SU-DHL-6 (cell line): ENCODE measurements at regions not wholly inside any gene's neighbourhood (a gene's known extent, or its start where the extent isn't known, plus 50 kb on each side); places are given as distances from the start of the nearest gene placed in this dataset.

Source experiments
- H2AFZ ChIP-seq: fragments of 200-600 bp; sonication (generic); 2 replicates; pipeline ENCODE4 v1.6.1; 2014; ENCODE audit warnings: low read depth, mild to moderate bottlenecking, moderate library complexity, mixed read lengths, antibody characterized with exemption, low read length; ENCODE audit not compliant: severe bottlenecking
- H3F3A ChIP-seq: fragments of 200-600 bp; shearing (Covaris generic); 2 replicates; pipeline ENCODE4 v1.6.0; 2016; ENCODE audit warnings: antibody characterized with exemption, mild to moderate bottlenecking; ENCODE audit not compliant: insufficient read depth
- H3K27ac ChIP-seq: fragments of 200-600 bp; sonication (generic); 2 replicates; pipeline ENCODE4 v1.5.1; 2016; ENCODE audit warnings: low read depth, mild to moderate bottlenecking, low read length, moderate library complexity, mixed read lengths
- H3K27me3 ChIP-seq: fragments of 200-600 bp; sonication (generic), shearing (Covaris generic); 2 replicates; pipeline ENCODE4 v1.6.0; 2014; ENCODE audit warnings: mild to moderate bottlenecking, low read length
- H3K36me3 ChIP-seq: fragments of 200-600 bp; sonication (generic); 2 replicates; pipeline ENCODE4 v1.6.1; 2014; ENCODE audit warnings: mild to moderate bottlenecking, low read length, mixed read lengths
- H3K4me2 ChIP-seq: fragments of 300-600, 200-600 bp; shearing (Covaris generic), sonication (generic); 2 replicates; pipeline ENCODE4 v1.6.0; 2014; ENCODE audit warnings: low read length, low read depth, mild to moderate bottlenecking; ENCODE audit not compliant: poor library complexity, severe bottlenecking
- H3K4me3 ChIP-seq: fragments of 200-600 bp; sonication (generic); 2 replicates; pipeline ENCODE4 v1.5.1; 2014; ENCODE audit warnings: antibody characterized with exemption, low read length, mild to moderate bottlenecking, mixed read lengths; ENCODE audit not compliant: insufficient read depth, poor library complexity, severe bottlenecking
- H3K79me2 ChIP-seq: fragments of 200-600 bp; sonication (generic); 2 replicates; pipeline ENCODE4 v1.6.1; 2014; ENCODE audit warnings: mild to moderate bottlenecking, low read length, moderate library complexity; ENCODE audit not compliant: insufficient read depth
- H3K9ac ChIP-seq: fragments of 200-600 bp; sonication (generic); 2 replicates; pipeline ENCODE4 v1.7.0; 2014; ENCODE audit warnings: mild to moderate bottlenecking, low read length
- H3K9me2 ChIP-seq: fragments of 200-600 bp; sonication (generic); replicated peaks from 2 replicates; pipeline ENCODE4 v1.6.1; 2014; ENCODE audit warnings: low read length; ENCODE audit not compliant: insufficient read depth
- H3K9me3 ChIP-seq: fragments of 200-600 bp; sonication (generic); 2 replicates; pipeline ENCODE4 v1.6.1; 2014; ENCODE audit warnings: low read length, mixed read lengths; ENCODE audit not compliant: insufficient read depth
- H4K20me1 ChIP-seq: fragments of 200-600 bp; sonication (generic); 2 replicates; pipeline ENCODE4 v1.6.1; 2014; ENCODE audit warnings: low read depth, mild to moderate bottlenecking, antibody characterized with exemption, low read length, moderate library complexity, mixed read lengths
- EZH2phosphoT487 ChIP-seq: fragments of 200-600 bp; sonication (generic), shearing (Covaris generic); conservative IDR thresholded peaks from 2 replicates; pipeline ENCODE4 v1.6.1; 2018; ENCODE audit warnings: mild to moderate bottlenecking, antibody characterized with exemption, low read length, moderate library complexity, mixed read lengths
- TF ChIP-seq, protein P1 (sequence below): fragments of 200-600 bp; sonication (generic); IDR thresholded peaks from one replicate; pipeline ENCODE4 v1.5.1; 2017; ENCODE audit warnings: antibody characterized with exemption, mild to moderate bottlenecking, low read length, moderate library complexity; ENCODE audit not compliant: insufficient read depth, poor library complexity, severe bottlenecking

DNA sequence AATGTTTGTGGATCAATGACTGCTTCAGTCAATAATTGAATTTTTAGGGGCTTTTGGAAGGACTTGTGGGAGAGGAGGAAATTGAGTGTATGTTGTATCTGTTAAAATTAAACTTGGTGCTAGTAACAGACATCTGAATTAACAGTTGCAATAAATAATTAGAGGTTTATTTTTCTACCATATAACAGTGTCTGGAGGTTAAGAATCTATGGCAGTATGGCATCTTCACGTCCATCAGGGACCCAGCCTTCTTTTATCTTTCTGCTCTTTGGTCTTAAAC is 72.8 kb upstream of the HABP2 start:
- Histone ChIP-seq H3F3A (no peaks in the 10 kb centered on the region), H3K4me3 (no peak overlapping the region), H3K4me2 (no peak overlapping the region), H3K9ac (no peak overlapping the region), H2AFZ (no peak overlapping the region), H3K9me2 (no peaks in the 10 kb centered on the region), H3K9me3 (peaks cover 17% of the 10 kb centered on the region; the same call in 1 of the 2 replicates), H3K79me2 (no peaks in the 10 kb centered on the region), H4K20me1 (no peaks in the 10 kb centered on the region), H3K27me3 (no peaks in the 10 kb centered on the region), H3K36me3 (no peaks in the 10 kb centered on the region), H3K27ac (no peak overlapping the region)
- no peak for TF ChIP-seq EZH2phosphoT487
- TF ChIP-seq, protein P1, sequence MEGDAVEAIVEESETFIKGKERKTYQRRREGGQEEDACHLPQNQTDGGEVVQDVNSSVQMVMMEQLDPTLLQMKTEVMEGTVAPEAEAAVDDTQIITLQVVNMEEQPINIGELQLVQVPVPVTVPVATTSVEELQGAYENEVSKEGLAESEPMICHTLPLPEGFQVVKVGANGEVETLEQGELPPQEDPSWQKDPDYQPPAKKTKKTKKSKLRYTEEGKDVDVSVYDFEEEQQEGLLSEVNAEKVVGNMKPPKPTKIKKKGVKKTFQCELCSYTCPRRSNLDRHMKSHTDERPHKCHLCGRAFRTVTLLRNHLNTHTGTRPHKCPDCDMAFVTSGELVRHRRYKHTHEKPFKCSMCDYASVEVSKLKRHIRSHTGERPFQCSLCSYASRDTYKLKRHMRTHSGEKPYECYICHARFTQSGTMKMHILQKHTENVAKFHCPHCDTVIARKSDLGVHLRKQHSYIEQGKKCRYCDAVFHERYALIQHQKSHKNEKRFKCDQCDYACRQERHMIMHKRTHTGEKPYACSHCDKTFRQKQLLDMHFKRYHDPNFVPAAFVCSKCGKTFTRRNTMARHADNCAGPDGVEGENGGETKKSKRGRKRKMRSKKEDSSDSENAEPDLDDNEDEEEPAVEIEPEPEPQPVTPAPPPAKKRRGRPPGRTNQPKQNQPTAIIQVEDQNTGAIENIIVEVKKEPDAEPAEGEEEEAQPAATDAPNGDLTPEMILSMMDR, result no peak

DNA sequence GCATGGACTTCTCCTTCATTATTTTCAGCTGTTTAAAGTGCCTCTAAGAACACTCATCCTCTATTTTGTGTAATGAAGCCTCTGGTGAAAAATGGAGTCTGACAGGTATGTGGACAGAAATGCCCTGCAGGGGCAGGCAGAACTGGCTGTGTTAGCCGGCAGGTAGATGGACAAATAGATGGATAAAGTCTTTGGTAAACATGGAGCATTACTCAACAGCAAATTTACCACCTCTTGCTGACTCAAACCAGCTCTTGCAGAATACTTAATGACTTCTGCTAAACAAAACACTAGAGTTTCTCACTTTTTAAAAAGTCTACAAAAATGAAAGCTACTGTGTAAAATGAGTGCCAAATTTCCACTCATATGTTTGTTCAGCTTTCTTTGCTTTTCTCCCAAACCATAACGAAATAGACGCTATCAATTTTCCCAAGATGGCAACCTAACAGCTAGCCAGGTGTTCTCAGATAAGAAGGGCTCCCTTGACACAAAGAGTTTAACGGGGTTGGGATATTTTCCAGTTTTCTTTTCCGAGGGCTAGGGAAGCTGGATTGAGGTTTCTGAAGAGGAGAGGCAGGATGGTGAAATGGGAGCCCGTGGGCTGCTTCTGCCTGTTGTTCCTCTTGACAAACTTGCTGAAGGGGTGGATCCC is 71.9 kb upstream of the HABP2 start:
- Histone ChIP-seq H3K4me2 (no peak overlapping the region), H3K9me2 (no peaks in the 10 kb centered on the region), H4K20me1 (no peaks in the 10 kb centered on the region), H3K4me3 (no peak overlapping the region), H3K36me3 (no peaks in the 10 kb centered on the region), H3K9ac (no peak overlapping the region), H3K9me3 (peaks cover 17% of the 10 kb centered on the region; the same call in 1 of the 2 replicates), H2AFZ (no peak overlapping the region), H3K27ac (no peak overlapping the region), H3K79me2 (no peaks in the 10 kb centered on the region), H3F3A (no peaks in the 10 kb centered on the region), H3K27me3 (no peaks in the 10 kb centered on the region)
- TF ChIP-seq EZH2phosphoT487, result no peak
- TF ChIP-seq, protein P1, result no peak

DNA sequence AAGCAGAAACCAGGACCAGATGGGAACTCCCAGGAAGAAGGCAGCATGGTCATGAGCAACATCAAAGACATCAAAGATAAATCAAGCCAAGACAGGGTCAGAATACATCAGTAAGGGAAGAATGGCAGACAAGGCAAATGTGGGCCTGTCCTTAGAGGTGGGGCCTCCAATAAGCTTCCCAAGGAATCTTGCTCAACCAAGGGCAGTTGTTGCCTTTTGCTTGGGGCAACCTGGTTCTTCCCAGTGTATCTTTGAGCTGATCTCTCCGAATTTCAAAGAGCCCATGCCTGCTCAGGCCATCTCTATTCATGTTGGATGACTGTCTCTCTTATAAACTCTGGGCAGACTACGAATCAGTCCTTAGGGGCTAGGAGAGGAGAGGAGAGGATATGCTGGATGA is 68.4 kb upstream of the HABP2 start:
- Histone ChIP-seq H3K4me2 (no peak overlapping the region), H4K20me1 (no peaks in the 10 kb centered on the region), H2AFZ (no peak overlapping the region), H3K4me3 (no peak overlapping the region), H3K9me2 (no peaks in the 10 kb centered on the region), H3K9ac (no peak overlapping the region), H3K9me3 (peaks cover 13% of the 10 kb centered on the region; the same call in 1 of the 2 replicates), H3K79me2 (no peaks in the 10 kb centered on the region), H3K27me3 (no peaks in the 10 kb centered on the region), H3K36me3 (no peaks in the 10 kb centered on the region), H3F3A (no peaks in the 10 kb centered on the region), H3K27ac (no peak overlapping the region)
- no peak for TF ChIP-seq EZH2phosphoT487
- TF ChIP-seq, protein P1, result no peak
